ENCODE measurements at regions not wholly inside any gene's neighbourhood (a gene's known extent, or its start where the extent isn't known, plus 50 kb on each side); places are given as distances from the start of the nearest gene placed in this dataset.

DNA sequence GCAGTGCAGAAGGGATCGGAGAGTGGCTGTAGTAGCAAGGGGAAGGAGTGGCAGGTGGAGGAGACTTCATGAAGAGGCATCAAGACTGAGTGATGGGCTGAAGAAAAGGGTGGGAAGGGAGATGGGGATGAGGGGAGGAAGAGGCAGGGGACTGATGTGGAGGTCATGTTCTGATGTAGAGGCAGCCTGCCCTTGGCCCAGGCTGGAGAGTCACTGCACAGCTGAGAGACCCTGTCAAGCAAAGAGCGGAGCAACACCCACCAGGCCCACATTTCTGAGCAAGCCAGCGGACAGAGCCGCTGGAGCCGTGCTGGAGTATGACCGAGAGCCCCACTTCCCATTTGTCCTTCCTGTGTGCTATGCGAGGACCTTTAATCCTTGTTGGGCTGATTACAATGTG lies 501.6 kb upstream of the MKI67 start:
- DNase-seq, result no peak
- Mint-ChIP-seq H3K27me3 (ENCODE audit: low read depth, poor library complexity) (peaks cover 13% of the 10 kb centered on the region), H3K4me1 (peaks cover 59% of the 10 kb centered on the region), H3K27ac (no peak overlapping the region), H3K4me3 (no peak overlapping the region), H3K9me3 (no peaks in the 10 kb centered on the region), H3K36me3 (ENCODE audit: low read depth) (no peaks in the 10 kb centered on the region)
- TF ChIP-seq, protein P1, sequence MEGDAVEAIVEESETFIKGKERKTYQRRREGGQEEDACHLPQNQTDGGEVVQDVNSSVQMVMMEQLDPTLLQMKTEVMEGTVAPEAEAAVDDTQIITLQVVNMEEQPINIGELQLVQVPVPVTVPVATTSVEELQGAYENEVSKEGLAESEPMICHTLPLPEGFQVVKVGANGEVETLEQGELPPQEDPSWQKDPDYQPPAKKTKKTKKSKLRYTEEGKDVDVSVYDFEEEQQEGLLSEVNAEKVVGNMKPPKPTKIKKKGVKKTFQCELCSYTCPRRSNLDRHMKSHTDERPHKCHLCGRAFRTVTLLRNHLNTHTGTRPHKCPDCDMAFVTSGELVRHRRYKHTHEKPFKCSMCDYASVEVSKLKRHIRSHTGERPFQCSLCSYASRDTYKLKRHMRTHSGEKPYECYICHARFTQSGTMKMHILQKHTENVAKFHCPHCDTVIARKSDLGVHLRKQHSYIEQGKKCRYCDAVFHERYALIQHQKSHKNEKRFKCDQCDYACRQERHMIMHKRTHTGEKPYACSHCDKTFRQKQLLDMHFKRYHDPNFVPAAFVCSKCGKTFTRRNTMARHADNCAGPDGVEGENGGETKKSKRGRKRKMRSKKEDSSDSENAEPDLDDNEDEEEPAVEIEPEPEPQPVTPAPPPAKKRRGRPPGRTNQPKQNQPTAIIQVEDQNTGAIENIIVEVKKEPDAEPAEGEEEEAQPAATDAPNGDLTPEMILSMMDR (IDR thresholded peaks at IDR 0.05), result no peak

DNA sequence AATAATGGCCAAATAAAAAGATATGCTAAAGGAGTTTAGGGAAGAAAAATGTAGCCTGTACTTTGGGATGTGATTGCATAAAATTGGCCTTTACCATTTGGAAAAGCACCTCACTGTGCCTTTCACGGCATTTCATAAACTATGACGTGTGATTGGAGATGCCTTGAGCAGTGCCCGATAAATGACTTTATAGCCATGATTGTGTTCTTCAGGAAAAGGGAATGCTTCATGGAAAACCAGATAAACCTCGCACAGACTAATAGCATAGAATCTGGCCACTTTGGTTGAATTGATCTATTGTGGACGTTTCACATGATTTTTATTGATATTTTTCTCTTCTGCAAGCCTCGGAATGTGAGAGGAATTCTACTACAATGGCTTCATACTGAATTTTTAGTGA lies 502.0 kb upstream of the MKI67 start:
- no peak for DNase-seq
- Mint-ChIP-seq H3K4me3 (no peak overlapping the region), H3K36me3 (ENCODE audit: low read depth) (no peaks in the 10 kb centered on the region), H3K4me1 (peaks cover 54% of the 10 kb centered on the region), H3K27me3 (ENCODE audit: low read depth, poor library complexity) (peaks cover 13% of the 10 kb centered on the region), H3K9me3 (no peaks in the 10 kb centered on the region), H3K27ac (peak overlapping the region; percentile 36)
- TF ChIP-seq, protein P1 (IDR thresholded peaks at IDR 0.05), result no peak

DNA sequence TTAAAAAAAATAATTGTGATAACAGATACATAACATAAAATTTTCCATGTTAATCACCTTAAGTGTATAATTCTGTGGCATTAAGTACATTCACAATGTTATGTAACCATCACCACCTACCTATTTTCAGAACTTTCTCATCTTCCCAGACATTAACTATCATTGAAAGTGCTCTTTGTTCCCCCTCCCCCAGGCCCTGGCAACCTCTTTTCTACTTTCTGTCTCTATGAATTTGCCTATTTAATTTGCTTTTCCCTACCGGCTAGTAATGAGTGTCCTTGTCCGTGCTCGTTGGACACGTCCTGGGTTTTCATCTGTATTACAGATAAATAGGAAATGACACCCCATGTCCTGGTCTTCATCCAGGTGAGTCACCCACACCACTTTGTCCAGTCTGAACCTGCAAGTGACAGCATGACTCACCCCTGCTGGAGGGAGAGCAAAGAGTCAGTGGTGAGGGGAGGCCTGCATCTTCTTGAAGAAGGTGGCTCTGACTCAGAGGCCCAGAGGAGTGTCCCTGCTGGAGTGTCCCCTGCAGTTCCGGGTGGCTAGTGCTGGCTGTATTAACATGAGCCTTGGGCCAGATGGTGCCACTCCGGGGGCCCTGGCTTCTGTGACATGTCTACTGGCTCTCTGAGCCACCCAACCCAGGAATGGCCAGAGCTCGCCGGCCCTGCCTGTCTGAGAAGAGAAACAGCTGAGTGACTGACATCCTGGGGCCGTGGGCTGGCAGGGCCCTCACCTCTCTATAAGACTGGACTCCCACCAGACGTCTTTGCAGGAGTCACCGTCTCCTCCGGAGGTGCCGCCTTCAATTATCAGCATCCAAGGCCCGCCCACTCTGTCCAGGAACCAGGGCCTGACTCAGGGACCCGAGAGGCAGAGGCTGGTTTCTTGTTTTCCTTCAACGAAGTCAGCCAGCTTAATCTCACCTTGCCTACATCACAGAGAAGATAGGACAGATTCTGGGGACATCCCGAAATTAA lies 503.2 kb upstream of the MKI67 start:
- Mint-ChIP-seq H3K36me3 (ENCODE audit: low read depth) (no peaks in the 10 kb centered on the region), H3K27ac (no peak overlapping the region), H3K4me3 (no peak overlapping the region), H3K27me3 (ENCODE audit: low read depth, poor library complexity) (peaks cover 8% of the 10 kb centered on the region), H3K4me1 (peaks cover 50% of the 10 kb centered on the region), H3K9me3 (no peaks in the 10 kb centered on the region)
- no peak for DNase-seq
- TF ChIP-seq, protein P1 (IDR thresholded peaks at IDR 0.05), result no peak

DNA sequence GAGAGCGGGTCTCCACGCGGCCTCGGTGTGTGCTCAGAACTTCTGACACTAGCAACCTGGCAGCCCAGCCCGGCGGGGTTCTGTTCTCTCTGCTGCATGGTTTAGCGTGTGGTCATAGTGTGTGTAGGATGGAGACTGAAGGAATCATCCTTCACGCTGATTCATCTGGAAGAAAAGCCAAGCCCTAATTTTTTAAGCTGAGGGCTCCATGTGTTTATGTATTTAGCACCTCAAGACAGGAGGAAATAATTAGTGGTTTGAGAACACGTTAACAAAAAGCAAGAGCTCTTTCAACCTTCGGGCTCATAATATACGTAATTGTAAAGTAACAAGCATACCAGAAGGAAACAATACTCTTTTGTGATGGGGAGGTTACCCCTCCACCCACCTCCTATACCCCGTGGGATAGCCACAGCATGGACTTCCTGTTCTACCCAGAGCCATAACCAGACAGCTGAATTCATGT lies 504.6 kb upstream of the MKI67 start:
- no peak overlapping the region for H3K27ac Mint-ChIP-seq
- no peak for DNase-seq

DNA sequence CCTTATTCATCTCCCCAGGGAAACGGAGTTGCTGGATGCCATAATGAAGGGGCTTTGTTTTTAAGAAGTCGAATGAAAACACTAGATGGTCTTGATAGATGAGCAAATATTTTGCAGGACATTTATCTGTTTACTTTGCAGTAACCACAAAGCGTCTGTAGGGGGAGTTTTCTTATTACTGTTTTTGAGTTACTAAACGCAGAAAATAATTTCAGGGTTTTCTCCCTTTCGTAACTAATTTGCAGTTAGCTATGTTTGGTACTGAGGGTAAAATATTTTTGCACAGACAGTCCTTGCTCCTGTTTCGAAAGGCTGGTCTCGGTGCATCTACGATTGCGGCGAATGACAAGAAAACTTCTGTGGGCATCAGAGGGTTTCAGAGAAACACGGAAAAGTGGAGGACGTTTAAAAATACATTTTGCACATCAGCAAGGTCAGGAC lies 505.6 kb upstream of the MKI67 start:
- Mint-ChIP-seq H3K9me3 (no peaks in the 10 kb centered on the region), H3K4me3 (no peak overlapping the region), H3K36me3 (ENCODE audit: low read depth) (no peaks in the 10 kb centered on the region), H3K27me3 (ENCODE audit: low read depth, poor library complexity) (peaks cover 11% of the 10 kb centered on the region), H3K27ac (no peak overlapping the region), H3K4me1 (peaks cover 33% of the 10 kb centered on the region)
- TF ChIP-seq, protein P1 (IDR thresholded peaks at IDR 0.05), result peak; percentile 64
- no peak for DNase-seq

More for the DNA sequence above, 504.6 kb upstream of the MKI67 start:
- no peak overlapping the region for H3K4me3 Mint-ChIP-seq
- peaks cover 11% of the 10 kb centered on the region for H3K27me3 Mint-ChIP-seq (ENCODE audit: low read depth, poor library complexity)
- TF ChIP-seq, protein P1 (IDR thresholded peaks at IDR 0.05), result no peak
- no peaks in the 10 kb centered on the region for H3K36me3 Mint-ChIP-seq (ENCODE audit: low read depth)
- no peaks in the 10 kb centered on the region for H3K9me3 Mint-ChIP-seq
- peaks cover 40% of the 10 kb centered on the region for H3K4me1 Mint-ChIP-seq
